ENCODE measurements at regions not wholly inside any gene's neighbourhood (a gene's known extent, or its start where the extent isn't known, plus 50 kb on each side); places are given as distances from the start of the nearest gene placed in this dataset.

DNA sequence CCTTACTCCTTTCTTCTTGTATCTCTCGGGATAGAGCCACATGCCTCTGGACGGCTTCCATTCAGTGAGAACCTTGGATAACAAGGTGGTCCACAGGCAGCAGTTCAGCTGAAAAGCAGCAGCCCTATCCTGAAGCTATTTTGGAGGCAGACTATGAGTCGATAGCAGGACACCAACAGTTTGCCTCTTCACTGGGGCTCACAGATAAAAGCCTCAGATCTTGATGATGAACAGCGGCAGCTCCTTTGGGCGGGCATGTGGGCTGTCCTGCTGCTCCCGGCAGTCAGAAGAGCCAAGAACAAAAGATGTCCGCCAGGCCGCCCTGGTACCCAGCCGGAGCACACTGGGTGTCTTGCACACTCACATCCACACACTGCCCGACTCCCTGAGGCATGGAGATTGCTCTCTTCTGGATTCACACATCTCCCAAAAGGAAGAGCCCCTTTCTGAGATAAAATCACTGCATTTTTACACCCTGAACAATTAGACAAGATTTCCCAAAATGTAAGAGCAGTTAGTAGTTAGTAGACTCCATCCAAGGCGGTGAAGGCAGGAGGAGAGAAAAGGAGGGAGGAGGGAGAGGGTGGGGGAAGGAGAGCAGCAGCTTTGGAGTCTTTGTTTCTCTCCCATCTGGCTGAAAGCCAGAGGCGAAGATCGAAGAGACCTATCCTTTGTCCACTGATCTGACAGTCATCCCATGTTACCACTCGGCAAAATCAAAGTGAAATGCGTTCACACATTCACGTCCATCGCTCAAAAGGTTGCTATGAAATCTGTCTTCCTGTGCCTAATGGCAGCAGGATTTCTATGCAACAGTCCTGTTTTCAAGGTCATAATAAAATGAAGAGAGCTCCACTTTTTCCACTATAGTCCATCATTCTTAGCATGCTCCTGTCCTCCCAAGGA is 90.1 kb upstream of the KLF7 start:
- Histone ChIP-seq H3K27ac (ENCODE audit: low read depth in 2 of 2, low read length in 1 of 2) (no peak overlapping the region), H3K4me1 (ENCODE audit: control insufficient read depth in 2 of 2, insufficient read depth in 2 of 2, low read length in 1 of 2) (peaks cover 0 to 6% of the 10 kb centered on the region in 2 donors)
- WGBS, 2 donors: 88 to 89% methylated on average over 17 of the region's 17 CpGs

DNA sequence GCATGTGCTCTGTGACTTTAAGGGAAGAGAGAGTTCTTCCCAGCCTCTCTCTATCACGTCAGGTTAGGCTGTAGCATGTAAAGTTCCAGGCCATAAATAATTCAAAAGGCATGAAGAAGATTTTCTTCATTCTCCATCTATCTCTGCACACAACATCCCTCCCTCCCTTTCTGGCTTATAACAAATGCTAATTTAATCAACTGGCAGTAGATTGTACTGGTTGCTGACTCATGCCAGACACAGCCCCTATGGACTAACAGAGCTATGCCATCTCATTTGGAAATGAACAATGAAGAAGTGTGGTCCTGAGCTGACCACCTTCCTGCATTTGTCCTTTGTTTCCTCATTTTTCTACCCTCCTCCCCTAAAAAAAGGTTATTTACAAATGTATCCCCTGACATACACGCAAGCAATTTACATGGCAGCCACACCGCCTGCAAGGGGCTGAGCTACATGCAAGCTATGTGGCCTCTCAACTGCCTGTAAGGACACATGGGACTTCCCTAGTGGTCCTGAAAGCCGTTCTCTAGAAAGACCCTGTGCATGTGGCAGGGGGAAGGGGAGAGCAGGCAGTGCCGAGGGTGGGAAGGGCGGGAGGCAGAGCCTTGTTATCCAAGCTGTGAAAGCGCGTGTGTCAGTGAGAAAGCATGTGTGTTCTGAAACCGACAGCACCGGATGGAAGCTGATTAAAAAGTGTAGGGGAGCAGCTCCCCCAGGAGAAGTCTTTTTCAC is 90.9 kb upstream of the KLF7 start:
- 59 to 70% methylated on average over 10 of the region's 10 CpGs for WGBS, 2 donors
- Histone ChIP-seq H3K9me3 (ENCODE audit: control insufficient read depth in 2 of 2, insufficient read depth in 1 of 2, low read depth in 1 of 2, low read length in 1 of 2) (no peaks in the 10 kb centered on the region), H3K36me3 (ENCODE audit: control insufficient read depth in 2 of 2, insufficient read depth in 2 of 2, low read length in 1 of 2) (no peaks in the 10 kb centered on the region), H3K4me1 (ENCODE audit: control insufficient read depth in 2 of 2, insufficient read depth in 2 of 2, low read length in 1 of 2) (peaks cover 0 to 6% of the 10 kb centered on the region in 2 donors), H3K27ac (ENCODE audit: low read depth in 2 of 2, low read length in 1 of 2) (peak overlapping the region in 1 of 2 donors; percentile 51), H3K4me3 (ENCODE audit: low read depth in 1 of 2, low read length in 2 of 2) (no peak overlapping the region), H3K27me3 (ENCODE audit: control insufficient read depth in 1 of 2, insufficient read depth in 2 of 2, low read length in 2 of 2) (no peaks in the 10 kb centered on the region)

More for the DNA sequence above, 90.1 kb upstream of the KLF7 start:
- Histone ChIP-seq H3K36me3 (ENCODE audit: control insufficient read depth in 2 of 2, insufficient read depth in 2 of 2, low read length in 1 of 2) (no peaks in the 10 kb centered on the region), H3K4me3 (ENCODE audit: low read depth in 1 of 2, low read length in 2 of 2) (no peak overlapping the region), H3K9me3 (ENCODE audit: control insufficient read depth in 2 of 2, insufficient read depth in 1 of 2, low read depth in 1 of 2, low read length in 1 of 2) (no peaks in the 10 kb centered on the region), H3K27me3 (ENCODE audit: control insufficient read depth in 1 of 2, insufficient read depth in 2 of 2, low read length in 2 of 2) (no peaks in the 10 kb centered on the region)

DNA sequence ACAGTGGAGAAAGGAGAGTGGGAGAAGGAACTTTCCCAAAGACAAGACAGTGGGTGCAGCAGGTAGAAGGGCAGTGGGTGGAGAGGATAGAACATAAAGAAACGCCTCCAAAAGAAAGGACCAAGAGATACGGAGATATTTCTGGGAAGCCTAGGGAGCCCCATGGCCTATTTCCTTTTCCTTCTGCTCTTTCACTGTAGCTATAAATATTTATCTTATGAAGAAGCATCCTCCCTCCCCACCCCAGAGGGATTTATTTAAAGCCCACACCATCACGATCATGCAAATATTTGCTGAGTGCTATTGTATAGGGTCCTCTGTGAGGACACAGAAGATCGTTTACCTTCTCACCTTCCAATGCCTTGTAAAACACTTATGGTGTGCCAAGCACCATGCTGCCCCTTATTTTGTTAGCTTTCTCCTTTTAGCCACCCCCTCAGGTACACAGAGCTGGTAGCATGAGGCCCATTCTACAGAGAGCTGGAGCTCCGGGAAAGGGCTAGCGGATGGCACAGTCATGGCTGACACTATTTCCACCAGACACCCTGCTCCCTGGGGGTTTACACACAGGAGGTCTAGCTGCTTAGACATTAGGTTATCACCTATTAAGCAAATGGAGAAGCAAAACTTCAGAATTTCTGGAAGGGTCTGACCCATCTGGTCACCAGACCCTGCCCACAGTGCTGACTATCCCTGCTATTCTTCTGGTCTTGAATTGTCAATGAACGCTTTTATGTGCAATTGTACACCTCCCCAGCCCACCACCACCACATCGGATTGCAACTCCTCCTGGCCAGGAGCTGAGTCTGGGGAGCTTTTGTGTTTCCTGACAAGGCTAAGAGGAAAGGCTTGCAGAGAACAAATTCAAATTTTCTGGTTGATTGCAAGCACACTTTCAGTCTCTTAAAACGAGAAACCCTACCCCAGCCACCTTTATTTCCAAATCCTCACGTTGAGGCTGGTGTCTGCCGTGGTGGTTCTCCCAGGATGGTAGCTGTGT is 91.8 kb upstream of the KLF7 start:
- Histone ChIP-seq H3K4me1 (ENCODE audit: control insufficient read depth in 2 of 2, insufficient read depth in 2 of 2, low read length in 1 of 2) (peaks cover 0 to 6% of the 10 kb centered on the region in 2 donors), H3K27me3 (ENCODE audit: control insufficient read depth in 1 of 2, insufficient read depth in 2 of 2, low read length in 2 of 2) (no peaks in the 10 kb centered on the region), H3K36me3 (ENCODE audit: control insufficient read depth in 2 of 2, insufficient read depth in 2 of 2, low read length in 1 of 2) (no peaks in the 10 kb centered on the region), H3K9me3 (ENCODE audit: control insufficient read depth in 2 of 2, insufficient read depth in 1 of 2, low read depth in 1 of 2, low read length in 1 of 2) (no peaks in the 10 kb centered on the region), H3K4me3 (ENCODE audit: low read depth in 1 of 2, low read length in 2 of 2) (no peak overlapping the region), H3K27ac (ENCODE audit: low read depth in 2 of 2, low read length in 1 of 2) (peak overlapping the region; percentile 45 to 80)
- 57 to 62% methylated on average over 11 of the region's 11 CpGs for WGBS, 2 donors

DNA sequence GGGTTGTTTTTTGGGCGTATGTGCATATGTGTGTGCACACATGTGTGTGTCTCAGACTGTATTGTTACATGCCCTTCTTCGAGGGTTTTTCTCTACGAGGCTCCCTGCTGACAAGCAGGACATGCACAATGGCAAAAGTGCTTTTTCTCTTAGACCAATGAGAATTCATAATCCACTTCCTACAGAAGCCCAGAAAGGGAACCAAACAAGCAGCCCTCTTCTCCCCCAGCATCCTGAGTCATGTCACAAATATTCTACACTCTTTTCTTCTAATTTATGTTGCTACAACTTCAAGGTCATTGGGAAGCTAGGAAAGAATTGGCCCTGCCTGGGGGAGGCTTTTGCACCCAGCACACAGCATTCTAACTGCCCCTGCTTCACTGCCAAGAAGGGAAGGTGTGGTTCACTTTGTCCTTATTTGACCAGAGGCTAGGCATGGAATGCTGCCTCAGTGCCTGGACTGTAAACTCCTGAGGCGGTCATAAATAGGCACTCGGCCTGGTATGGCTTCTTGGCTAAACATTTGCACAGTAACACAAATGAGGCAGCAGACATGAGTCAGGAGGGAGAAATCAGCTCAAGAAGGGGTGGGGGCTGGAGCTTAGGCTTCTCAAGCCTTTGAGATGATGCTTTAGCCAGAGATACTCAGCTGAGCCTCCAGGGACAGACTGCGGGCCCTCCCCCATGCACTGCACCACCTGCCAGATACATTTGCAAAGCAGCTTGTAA is 92.7 kb upstream of the KLF7 start:
- no peaks in the 10 kb centered on the region for H3K9me3 ChIP-seq (ENCODE audit: control insufficient read depth in 2 of 2, insufficient read depth in 1 of 2, low read depth in 1 of 2, low read length in 1 of 2)
- peak overlapping the region; percentile 45 to 80 for H3K27ac ChIP-seq (ENCODE audit: low read depth in 2 of 2, low read length in 1 of 2)
- H3K4me3 ChIP-seq (ENCODE audit: low read depth in 1 of 2, low read length in 2 of 2): no peak overlapping the region
- H3K4me1 ChIP-seq (ENCODE audit: control insufficient read depth in 2 of 2, insufficient read depth in 2 of 2, low read length in 1 of 2): peaks cover 0 to 6% of the 10 kb centered on the region in 2 donors
- WGBS, 2 donors: 23 to 42% methylated on average over 6 of the region's 6 CpGs
- no peaks in the 10 kb centered on the region for H3K36me3 ChIP-seq (ENCODE audit: control insufficient read depth in 2 of 2, insufficient read depth in 2 of 2, low read length in 1 of 2)
- no peaks in the 10 kb centered on the region for H3K27me3 ChIP-seq (ENCODE audit: control insufficient read depth in 1 of 2, insufficient read depth in 2 of 2, low read length in 2 of 2)

DNA sequence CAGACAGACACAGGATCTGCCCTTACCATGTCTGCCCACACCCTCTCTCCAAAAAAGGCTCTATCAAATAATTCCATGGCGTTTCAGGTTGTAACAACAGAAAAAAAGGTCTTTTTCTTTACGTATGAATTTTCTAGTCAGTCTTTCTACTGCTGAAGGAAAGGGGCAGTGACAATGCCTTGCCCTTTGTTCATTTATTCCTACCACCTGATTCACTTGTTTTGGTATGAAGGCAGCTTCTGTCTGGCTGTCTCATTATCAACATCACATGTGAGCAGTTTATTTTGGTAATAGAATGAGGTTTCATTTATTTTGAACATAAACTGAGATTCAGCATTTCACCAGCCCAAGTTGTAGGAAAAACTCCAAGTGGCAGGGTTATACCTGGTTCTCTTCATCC is 94.3 kb upstream of the KLF7 start:
- 79 to 82% methylated on average over 2 of the region's 2 CpGs for WGBS, 2 donors
- Histone ChIP-seq H3K9me3 (ENCODE audit: control insufficient read depth in 2 of 2, insufficient read depth in 1 of 2, low read depth in 1 of 2, low read length in 1 of 2) (no peaks in the 10 kb centered on the region), H3K4me1 (ENCODE audit: control insufficient read depth in 2 of 2, insufficient read depth in 2 of 2, low read length in 1 of 2) (peaks cover 0 to 6% of the 10 kb centered on the region in 2 donors), H3K4me3 (ENCODE audit: low read depth in 1 of 2, low read length in 2 of 2) (no peak overlapping the region), H3K27ac (ENCODE audit: low read depth in 2 of 2, low read length in 1 of 2) (no peak overlapping the region), H3K27me3 (ENCODE audit: control insufficient read depth in 1 of 2, insufficient read depth in 2 of 2, low read length in 2 of 2) (no peaks in the 10 kb centered on the region), H3K36me3 (ENCODE audit: control insufficient read depth in 2 of 2, insufficient read depth in 2 of 2, low read length in 1 of 2) (no peaks in the 10 kb centered on the region)

DNA sequence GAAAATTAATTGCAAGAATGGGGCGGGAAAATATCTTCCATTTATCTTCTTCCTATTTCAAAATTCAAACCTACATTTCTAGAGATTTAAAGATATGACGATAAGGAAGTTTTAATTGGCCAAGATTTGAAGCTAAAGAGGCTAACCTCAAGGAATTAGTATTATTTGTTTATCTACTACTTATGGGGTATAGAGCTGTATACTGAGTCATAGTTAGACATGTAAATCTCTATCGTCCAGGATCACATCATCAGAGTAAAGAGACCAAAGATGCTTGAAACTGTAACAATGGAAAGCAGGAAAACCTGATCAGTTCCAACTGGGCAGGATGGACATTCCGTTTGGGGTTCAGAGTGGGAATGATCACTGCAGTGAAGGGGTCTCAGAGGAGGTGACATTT is 95.2 kb upstream of the KLF7 start:
- peaks cover 0 to 6% of the 10 kb centered on the region in 2 donors for H3K4me1 ChIP-seq (ENCODE audit: control insufficient read depth in 2 of 2, insufficient read depth in 2 of 2, low read length in 1 of 2)
- H3K27me3 ChIP-seq (ENCODE audit: control insufficient read depth in 1 of 2, insufficient read depth in 2 of 2, low read length in 2 of 2): no peaks in the 10 kb centered on the region
- 82 to 83% methylated on average over 4 of the region's 4 CpGs for WGBS, 2 donors
- H3K4me3 ChIP-seq (ENCODE audit: low read depth in 1 of 2, low read length in 2 of 2): no peak overlapping the region
- H3K9me3 ChIP-seq (ENCODE audit: control insufficient read depth in 2 of 2, insufficient read depth in 1 of 2, low read depth in 1 of 2, low read length in 1 of 2): no peaks in the 10 kb centered on the region
- H3K27ac ChIP-seq (ENCODE audit: low read depth in 2 of 2, low read length in 1 of 2): no peak overlapping the region
- no peaks in the 10 kb centered on the region for H3K36me3 ChIP-seq (ENCODE audit: control insufficient read depth in 2 of 2, insufficient read depth in 2 of 2, low read length in 1 of 2)

DNA sequence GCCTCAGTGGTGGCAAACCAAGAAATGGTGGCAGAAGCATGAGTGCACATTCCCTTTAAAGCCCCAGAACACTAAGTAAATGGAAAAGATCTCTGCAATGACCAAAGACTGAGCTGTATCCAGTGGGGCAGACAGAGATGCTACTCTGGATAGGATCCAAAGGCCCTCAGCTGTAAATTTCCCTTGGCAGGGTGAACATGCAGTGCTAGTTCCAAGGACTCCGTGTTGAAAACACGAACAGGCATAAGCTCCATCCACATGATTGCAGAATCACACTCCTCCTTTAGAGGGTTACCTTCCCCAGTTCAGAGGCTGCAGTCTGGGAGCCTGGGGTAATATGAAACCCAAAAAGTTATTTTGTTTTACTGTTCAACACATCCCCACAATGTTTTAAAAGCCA is 98.6 kb upstream of the KLF7 start:
- H3K27me3 ChIP-seq (ENCODE audit: control insufficient read depth in 1 of 2, insufficient read depth in 2 of 2, low read length in 2 of 2): no peaks in the 10 kb centered on the region
- no peak overlapping the region for H3K27ac ChIP-seq (ENCODE audit: low read depth in 2 of 2, low read length in 1 of 2)
- H3K4me3 ChIP-seq (ENCODE audit: low read depth in 1 of 2, low read length in 2 of 2): no peak overlapping the region
- no peaks in the 10 kb centered on the region for H3K4me1 ChIP-seq (ENCODE audit: control insufficient read depth in 2 of 2, insufficient read depth in 2 of 2, low read length in 1 of 2)
- WGBS, 2 donors: 80% methylated on average over 2 of the region's 2 CpGs
- H3K9me3 ChIP-seq (ENCODE audit: control insufficient read depth in 2 of 2, insufficient read depth in 1 of 2, low read depth in 1 of 2, low read length in 1 of 2): no peaks in the 10 kb centered on the region
- H3K36me3 ChIP-seq (ENCODE audit: control insufficient read depth in 2 of 2, insufficient read depth in 2 of 2, low read length in 1 of 2): no peaks in the 10 kb centered on the region

DNA sequence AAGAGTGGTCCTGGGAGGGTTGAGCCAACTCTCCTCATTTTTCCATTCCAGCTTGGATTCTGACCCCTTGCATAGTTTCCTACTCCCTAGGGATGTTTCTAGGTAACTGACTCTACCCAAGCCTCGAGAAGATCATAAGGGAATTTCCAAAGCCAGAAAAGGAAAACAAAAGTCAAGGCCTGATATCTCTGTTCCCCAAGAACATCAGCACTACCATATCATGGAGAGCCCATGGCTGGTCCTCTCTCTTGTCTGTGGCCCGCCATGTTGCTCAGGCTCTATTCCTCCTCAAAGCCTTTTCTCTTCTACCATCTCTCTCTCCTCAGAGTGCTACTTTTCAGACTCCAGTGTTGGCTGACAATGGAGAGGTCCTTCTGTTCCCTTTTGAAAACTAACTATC is 99.6 kb upstream of the KLF7 start:
- no peak overlapping the region for H3K4me3 ChIP-seq (ENCODE audit: low read depth in 1 of 2, low read length in 2 of 2)
- no peaks in the 10 kb centered on the region for H3K27me3 ChIP-seq (ENCODE audit: control insufficient read depth in 1 of 2, insufficient read depth in 2 of 2, low read length in 2 of 2)
- no peaks in the 10 kb centered on the region for H3K36me3 ChIP-seq (ENCODE audit: control insufficient read depth in 2 of 2, insufficient read depth in 2 of 2, low read length in 1 of 2)
- no peaks in the 10 kb centered on the region for H3K9me3 ChIP-seq (ENCODE audit: control insufficient read depth in 2 of 2, insufficient read depth in 1 of 2, low read depth in 1 of 2, low read length in 1 of 2)
- 64 to 69% methylated on average over 2 of the region's 2 CpGs for WGBS, 2 donors
- no peaks in the 10 kb centered on the region for H3K4me1 ChIP-seq (ENCODE audit: control insufficient read depth in 2 of 2, insufficient read depth in 2 of 2, low read length in 1 of 2)
- no peak overlapping the region for H3K27ac ChIP-seq (ENCODE audit: low read depth in 2 of 2, low read length in 1 of 2)
